Activated B cell treated with CpG ODN at 0.5 μM for 24 hours (primary cell): ENCODE measurements at regions not wholly inside any gene's neighbourhood (a gene's known extent, or its start where the extent isn't known, plus 50 kb on each side); places are given as distances from the start of the nearest gene placed in this dataset.

Experiments used
- ATAC-seq: fragments of 200-7000 bp; cut with Tn5 transposase; one replicate; pipeline ENCODE4 v1.10.0; 2021; ENCODE audit warnings: low read depth, mild to moderate bottlenecking, moderate library complexity
- CTCF ChIA-PET: fragments of 350-600 bp; sonication (Branson Sonifier 250); formaldehyde crosslinking; loops from one replicate; lab custom pipeline; 2021; ENCODE audit warnings: antibody characterized with exemption; lab: Charles Lee
- POLR2A ChIA-PET: fragments of 350-600 bp; sonication (Branson Sonifier 250); formaldehyde crosslinking; loops from one replicate; lab custom pipeline; 2021; ENCODE audit warnings: antibody characterized with exemption; lab: Charles Lee
- DNase-seq: peaks from one replicate; pipeline ENCODE4 v3.0.0; 2022
- H3K27ac Mint-ChIP-seq: one replicate; pipeline ENCODE4 v1.8.0; 2020; ENCODE audit warnings: mixed read lengths
- H3K27me3 Mint-ChIP-seq: one replicate; pipeline ENCODE4 v1.8.0; 2021; ENCODE audit warnings: mixed read lengths
- H3K36me3 Mint-ChIP-seq: one replicate; pipeline ENCODE4 v1.8.0; 2021; ENCODE audit warnings: low read depth, mixed read lengths
- H3K4me1 Mint-ChIP-seq: one replicate; pipeline ENCODE4 v1.8.0; 2021; ENCODE audit warnings: mixed read lengths
- H3K4me3 Mint-ChIP-seq: one replicate; pipeline ENCODE4 v1.8.0; 2020; ENCODE audit warnings: mild to moderate bottlenecking, mixed read lengths
- H3K9me3 Mint-ChIP-seq: one replicate; pipeline ENCODE4 v1.8.0; 2020; ENCODE audit warnings: mixed read lengths
- intact Hi-C: fragments of 100-400 bp; cut with micrococcal nuclease; formaldehyde crosslinking; loops from one replicate; pipeline ENCODE4 v1.15.1; 2024
- TF ChIP-seq, protein P1 (sequence below): fragments of 200-600 bp; IDR thresholded peaks from one replicate; pipeline ENCODE4 v1.8.0; 2022; ENCODE audit warnings: antibody characterized with exemption, mild to moderate bottlenecking

DNA sequence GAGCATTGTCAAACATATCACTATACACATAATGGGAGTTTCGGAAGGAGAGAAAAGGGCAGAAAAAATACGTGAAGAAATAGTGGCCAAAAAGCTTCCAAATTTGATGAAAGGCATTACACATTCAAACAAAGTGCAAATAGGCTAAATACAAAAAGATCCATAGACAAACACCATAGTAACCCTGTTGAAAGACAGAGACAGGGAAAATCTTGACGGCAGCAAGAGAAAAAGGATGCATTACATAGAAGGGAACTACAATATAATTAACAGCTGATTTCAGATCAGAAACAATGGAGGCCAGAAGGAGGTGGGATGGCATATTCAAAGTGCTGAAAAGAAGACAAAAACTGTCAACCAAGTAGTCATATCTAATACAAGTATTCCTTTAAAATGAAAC, 170.8 kb downstream of the MRPL14 start:
- ChIA-PET CTCF (no interaction called here), POLR2A (no interaction called here)
- Mint-ChIP-seq H3K4me1 (no peaks in the 10 kb centered on the region), H3K4me3 (no peak overlapping the region), H3K9me3 (peaks cover 5% of the 10 kb centered on the region), H3K36me3 (no peaks in the 10 kb centered on the region), H3K27ac (no peak overlapping the region), H3K27me3 (peaks cover 40% of the 10 kb centered on the region)
- intact Hi-C loops, result no loop called here
- no peak for DNase-seq
- TF ChIP-seq, protein P1, sequence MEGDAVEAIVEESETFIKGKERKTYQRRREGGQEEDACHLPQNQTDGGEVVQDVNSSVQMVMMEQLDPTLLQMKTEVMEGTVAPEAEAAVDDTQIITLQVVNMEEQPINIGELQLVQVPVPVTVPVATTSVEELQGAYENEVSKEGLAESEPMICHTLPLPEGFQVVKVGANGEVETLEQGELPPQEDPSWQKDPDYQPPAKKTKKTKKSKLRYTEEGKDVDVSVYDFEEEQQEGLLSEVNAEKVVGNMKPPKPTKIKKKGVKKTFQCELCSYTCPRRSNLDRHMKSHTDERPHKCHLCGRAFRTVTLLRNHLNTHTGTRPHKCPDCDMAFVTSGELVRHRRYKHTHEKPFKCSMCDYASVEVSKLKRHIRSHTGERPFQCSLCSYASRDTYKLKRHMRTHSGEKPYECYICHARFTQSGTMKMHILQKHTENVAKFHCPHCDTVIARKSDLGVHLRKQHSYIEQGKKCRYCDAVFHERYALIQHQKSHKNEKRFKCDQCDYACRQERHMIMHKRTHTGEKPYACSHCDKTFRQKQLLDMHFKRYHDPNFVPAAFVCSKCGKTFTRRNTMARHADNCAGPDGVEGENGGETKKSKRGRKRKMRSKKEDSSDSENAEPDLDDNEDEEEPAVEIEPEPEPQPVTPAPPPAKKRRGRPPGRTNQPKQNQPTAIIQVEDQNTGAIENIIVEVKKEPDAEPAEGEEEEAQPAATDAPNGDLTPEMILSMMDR, result no peak
- ATAC-seq, result no peak

DNA sequence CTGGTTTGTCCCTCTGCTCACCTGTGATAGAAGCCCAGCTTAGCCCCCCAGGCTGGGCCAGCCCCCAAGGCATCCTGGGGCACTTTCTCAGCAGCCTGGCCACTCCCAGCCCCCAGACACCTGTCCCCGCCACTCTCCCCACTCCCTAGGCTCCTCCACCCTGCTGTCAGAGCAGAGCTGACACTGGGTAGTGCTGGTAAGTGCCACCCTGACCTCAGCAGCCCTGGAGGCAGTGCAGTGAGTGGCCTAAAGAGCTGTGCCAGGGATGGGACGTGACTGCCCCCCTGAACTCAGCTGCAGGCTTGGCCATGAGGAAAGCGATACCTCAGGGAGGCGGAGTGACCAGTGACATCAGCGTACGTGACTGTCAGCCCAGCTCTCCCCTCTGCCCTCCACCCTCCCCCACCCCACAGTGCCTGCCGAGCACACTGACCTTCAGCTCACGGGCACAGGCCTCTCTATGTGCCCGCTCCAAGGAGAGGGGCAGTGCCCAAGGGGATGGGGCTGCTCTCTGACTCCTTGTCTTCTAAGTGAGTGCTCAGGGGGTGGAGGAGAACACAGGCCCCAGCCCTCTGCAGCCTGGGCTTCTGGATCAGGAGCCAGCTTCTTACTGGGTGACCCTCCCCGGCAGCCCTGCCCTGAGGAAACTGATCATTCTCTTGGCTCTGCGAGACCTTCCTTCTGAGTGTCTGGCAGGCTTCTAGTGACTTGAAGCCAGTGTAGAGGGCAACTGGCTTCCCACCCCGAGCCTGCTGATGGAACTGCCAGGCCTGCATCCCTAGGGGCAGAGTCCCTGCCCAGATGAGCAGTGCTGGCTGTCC, 172.7 kb downstream of the MRPL14 start:
- intact Hi-C loops, result no loop called here
- ChIA-PET POLR2A (no interaction called here), CTCF (no interaction called here)
- Mint-ChIP-seq H3K36me3 (no peaks in the 10 kb centered on the region), H3K4me1 (no peaks in the 10 kb centered on the region), H3K9me3 (peaks cover 5% of the 10 kb centered on the region), H3K27me3 (peaks cover 37% of the 10 kb centered on the region), H3K4me3 (no peak overlapping the region), H3K27ac (no peak overlapping the region)
- TF ChIP-seq, protein P1, result no peak
- DNase-seq (no peak), ATAC-seq (no peak)

DNA sequence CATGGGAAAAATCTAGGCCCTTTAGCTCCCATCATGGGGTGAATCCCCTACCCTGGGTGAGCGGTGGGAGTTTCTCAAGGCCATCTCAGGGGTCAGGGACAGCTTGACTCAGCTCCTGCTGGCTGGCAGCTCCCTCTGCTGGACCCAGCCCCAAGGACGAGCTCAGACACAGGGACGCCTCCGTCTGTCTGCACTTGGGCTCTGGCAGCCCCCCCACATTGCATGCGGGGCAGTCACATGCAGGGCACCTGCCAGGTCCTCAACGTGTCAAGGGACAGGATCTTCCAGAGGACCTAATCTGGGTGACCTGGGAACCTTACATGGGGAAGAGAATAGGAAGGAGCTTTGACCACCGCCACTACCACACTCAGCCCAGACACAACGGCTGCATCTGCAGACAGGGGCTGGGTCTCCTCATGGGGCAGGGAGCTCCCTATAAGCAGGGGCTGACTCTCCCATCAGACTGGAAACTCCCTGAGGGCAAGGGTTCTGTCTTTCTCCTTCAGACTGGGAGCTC, 173.4 kb downstream of the MRPL14 start:
- intact Hi-C loops, result no loop called here
- ATAC-seq (no peak), DNase-seq (no peak)
- TF ChIP-seq, protein P1, result no peak
- H3K4me1 Mint-ChIP-seq, result no peaks in the 10 kb centered on the region
- peaks cover 5% of the 10 kb centered on the region for H3K9me3 Mint-ChIP-seq
- H3K4me3 Mint-ChIP-seq, result no peak overlapping the region
- CTCF ChIA-PET, result no interaction called here
- POLR2A ChIA-PET, result interaction anchor here (0.6 kb wide), 1 partner anchor 27 kb away, joined by 6 read pairs; no protein-coding TSS in a partner anchor
- H3K36me3 Mint-ChIP-seq, result no peaks in the 10 kb centered on the region
- H3K27ac Mint-ChIP-seq, result no peak overlapping the region
- peaks cover 33% of the 10 kb centered on the region for H3K27me3 Mint-ChIP-seq

DNA sequence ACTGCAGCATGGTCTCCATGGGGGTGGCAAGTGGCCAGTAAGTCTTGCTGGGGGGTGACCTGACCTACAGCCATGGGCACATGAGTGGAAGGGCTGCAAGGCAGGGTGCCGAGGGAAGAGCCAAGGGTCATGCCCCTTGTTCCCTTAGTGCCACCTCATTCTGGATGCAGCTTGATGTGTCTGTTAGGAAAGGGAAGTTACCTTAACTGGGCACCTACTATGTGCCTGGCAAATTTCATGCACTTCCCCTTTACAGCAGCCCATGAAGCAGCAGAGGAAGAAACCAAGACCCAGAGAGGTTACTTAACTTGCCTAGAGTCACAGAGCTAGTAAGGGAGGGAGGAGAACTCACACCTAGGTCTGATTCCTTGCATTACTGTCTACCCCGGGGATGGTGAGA, 174.0 kb downstream of the MRPL14 start:
- ChIA-PET CTCF (no interaction called here), POLR2A (interaction anchor here (0.6 kb wide), 1 partner anchor 26 kb away, joined by 6 read pairs; no protein-coding TSS in a partner anchor)
- no peak for DNase-seq
- H3K4me1 Mint-ChIP-seq, result no peaks in the 10 kb centered on the region
- H3K27me3 Mint-ChIP-seq, result peaks cover 29% of the 10 kb centered on the region
- H3K4me3 Mint-ChIP-seq, result no peak overlapping the region
- no peak overlapping the region for H3K27ac Mint-ChIP-seq
- H3K36me3 Mint-ChIP-seq, result no peaks in the 10 kb centered on the region
- peaks cover 5% of the 10 kb centered on the region for H3K9me3 Mint-ChIP-seq
- ATAC-seq, result no peak
- TF ChIP-seq, protein P1, result no peak
- intact Hi-C loops, result no loop called here

DNA sequence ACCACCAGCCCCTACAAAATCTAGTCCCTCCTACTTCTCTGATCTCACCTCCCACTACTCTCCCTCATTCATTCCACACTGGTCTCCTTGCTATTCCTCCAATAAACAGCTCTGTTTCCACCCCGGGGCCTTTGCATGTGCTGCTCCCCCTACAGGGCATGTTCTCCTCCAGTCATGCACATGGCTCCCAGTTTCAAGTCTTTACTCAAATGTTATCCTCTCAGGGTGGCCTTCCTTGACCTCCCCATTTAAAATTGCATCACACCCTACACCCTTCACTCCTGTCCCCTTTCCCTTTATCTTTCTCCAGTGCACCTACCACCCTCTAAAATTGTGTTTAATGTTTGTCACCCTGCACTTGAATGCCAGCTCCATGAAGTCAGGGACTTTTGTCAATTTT, 174.5 kb downstream of the MRPL14 start:
- no peaks in the 10 kb centered on the region for H3K36me3 Mint-ChIP-seq
- H3K4me1 Mint-ChIP-seq, result no peaks in the 10 kb centered on the region
- intact Hi-C loops, result no loop called here
- no peak overlapping the region for H3K27ac Mint-ChIP-seq
- H3K9me3 Mint-ChIP-seq, result peaks cover 5% of the 10 kb centered on the region
- H3K4me3 Mint-ChIP-seq, result no peak overlapping the region
- CTCF ChIA-PET, result no interaction called here
- POLR2A ChIA-PET, result no interaction called here
- ATAC-seq (no peak), DNase-seq (no peak)
- H3K27me3 Mint-ChIP-seq, result peaks cover 26% of the 10 kb centered on the region
- TF ChIP-seq, protein P1, result no peak
